H9 (cell line): ENCODE measurements at regions not wholly inside any gene's neighbourhood (a gene's known extent, or its start where the extent isn't known, plus 50 kb on each side); places are given as distances from the start of the nearest gene placed in this dataset.

Source experiments
- DNase-seq: peaks from one replicate; pipeline ENCODE4 v3.0.0-alpha.2; 2017
- H2AFZ ChIP-seq: one replicate; pipeline ENCODE4 v1.6.1; 2013; ENCODE audit warnings: mild to moderate bottlenecking, low read length, control low read depth, moderate library complexity
- H2AK5ac ChIP-seq: 2 replicates; pipeline ENCODE4 v1.6.1; 2013; ENCODE audit warnings: low read length, control low read depth, mixed read lengths; ENCODE audit not compliant: insufficient read length
- H2BK120ac ChIP-seq: one replicate; pipeline ENCODE4 v1.6.1; 2013; ENCODE audit warnings: low read depth, mild to moderate bottlenecking, low read length, control low read depth, inconsistent platforms; ENCODE audit not compliant: poor library complexity, severe bottlenecking
- H2BK12ac ChIP-seq: 2 replicates; pipeline ENCODE4 v1.6.1; 2013; ENCODE audit warnings: low read length, control low read depth, mixed read lengths, low read depth; ENCODE audit not compliant: insufficient read length
- H2BK15ac ChIP-seq: 2 replicates; pipeline ENCODE4 v1.6.1; 2013; ENCODE audit warnings: low read depth, low read length, control low read depth
- H2BK20ac ChIP-seq: one replicate; pipeline ENCODE4 v1.6.1; 2013; ENCODE audit warnings: low read depth, mild to moderate bottlenecking, low read length, control low read depth, inconsistent platforms; ENCODE audit not compliant: poor library complexity, severe bottlenecking
- H2BK5ac ChIP-seq: 2 replicates; pipeline ENCODE4 v1.6.1; 2013; ENCODE audit warnings: low read length, control low read depth, mixed read lengths; ENCODE audit not compliant: insufficient read length
- H3K14ac ChIP-seq: 2 replicates; pipeline ENCODE4 v1.6.1; 2013; ENCODE audit warnings: low read length, control low read depth; ENCODE audit not compliant: insufficient read depth
- H3K18ac ChIP-seq: 2 replicates; pipeline ENCODE4 v1.6.1; 2013; ENCODE audit warnings: low read depth, mild to moderate bottlenecking, mixed read lengths, low read length, control low read depth; ENCODE audit not compliant: insufficient read length
- H3K23ac ChIP-seq: 2 replicates; pipeline ENCODE4 v1.6.1; 2013; ENCODE audit warnings: low read length, control low read depth, mixed read lengths, low read depth; ENCODE audit not compliant: insufficient read length
- H3K23me2 ChIP-seq: 2 replicates; pipeline ENCODE4 v1.6.1; 2013; ENCODE audit warnings: low read depth, mild to moderate bottlenecking, mixed read lengths, low read length, control low read depth; ENCODE audit not compliant: insufficient read length, poor library complexity, severe bottlenecking
- H3K27ac ChIP-seq: 2 replicates; pipeline ENCODE4 v1.5.1; 2013; ENCODE audit warnings: low read length, control low read depth, mixed read lengths, low read depth; ENCODE audit not compliant: insufficient read length
- H3K27me3 ChIP-seq: 2 replicates; pipeline ENCODE4 v1.6.1; 2013; ENCODE audit warnings: low read length, control low read depth, inconsistent platforms; ENCODE audit not compliant: insufficient read depth
- H3K4ac ChIP-seq: 2 replicates; pipeline ENCODE4 v1.6.1; 2013; ENCODE audit warnings: low read depth, mild to moderate bottlenecking, control low read depth, inconsistent platforms, low read length, moderate library complexity
- H3K4me1 ChIP-seq: 2 replicates; pipeline ENCODE4 v1.6.1; 2013; ENCODE audit warnings: low read length, control low read depth, inconsistent platforms; ENCODE audit not compliant: insufficient read depth
- H3K4me2 ChIP-seq: 2 replicates; pipeline ENCODE4 v1.6.1; 2013; ENCODE audit warnings: low read length, control low read depth, mixed read lengths; ENCODE audit not compliant: insufficient read length, insufficient read depth
- H3K56ac ChIP-seq: 2 replicates; pipeline ENCODE4 v1.6.1; 2013; ENCODE audit warnings: low read depth, mild to moderate bottlenecking, mixed read lengths, low read length, control low read depth; ENCODE audit not compliant: insufficient read length
- H3K79me1 ChIP-seq: 2 replicates; pipeline ENCODE4 v1.6.1; 2013; ENCODE audit warnings: low read depth, mild to moderate bottlenecking, moderate library complexity, low read length, control low read depth, inconsistent platforms; ENCODE audit not compliant: insufficient read depth, poor library complexity, severe bottlenecking
- H3K79me2 ChIP-seq: 2 replicates; pipeline ENCODE4 v1.6.1; 2013; ENCODE audit warnings: low read length, control low read depth, inconsistent platforms; ENCODE audit not compliant: insufficient read depth
- H3K9ac ChIP-seq: 2 replicates; pipeline ENCODE4 v1.6.1; 2013; ENCODE audit warnings: low read length, control low read depth, mixed read lengths; ENCODE audit not compliant: insufficient read length; ENCODE audit errors: extremely low read depth
- H3K9me3 ChIP-seq: one replicate; pipeline ENCODE4 v1.6.1; 2013; ENCODE audit warnings: low read depth, low read length, inconsistent platforms; ENCODE audit not compliant: control insufficient read depth
- H3T11ph ChIP-seq: one replicate; pipeline ENCODE4 v1.6.1; 2013; ENCODE audit warnings: mild to moderate bottlenecking, low read length, control low read depth, inconsistent platforms
- H4K20me1 ChIP-seq: one replicate; pipeline ENCODE4 v1.6.1; 2013; ENCODE audit not compliant: control insufficient read depth, insufficient read length, insufficient read depth
- H4K5ac ChIP-seq: 2 replicates; pipeline ENCODE4 v1.6.1; 2013; ENCODE audit warnings: low read depth, mild to moderate bottlenecking, mixed read lengths, low read length, control low read depth; ENCODE audit not compliant: insufficient read length
- H4K8ac ChIP-seq: replicated peaks from 2 replicates; pipeline ENCODE4 v1.6.1; 2013; ENCODE audit warnings: low read length, control low read depth, mixed read lengths, low read depth; ENCODE audit not compliant: insufficient read length
- H4K91ac ChIP-seq: 2 replicates; pipeline ENCODE4 v1.6.1; 2013; ENCODE audit warnings: low read depth, mild to moderate bottlenecking, moderate library complexity, mixed read lengths, low read length, control low read depth; ENCODE audit not compliant: insufficient read length
- H3K27ac Mint-ChIP-seq, 3 experiments: 2 replicates in 2 of 3; 3 replicates in 1 of 3; pipeline ENCODE4 v1.8.0; 2020 to 2021; ENCODE audit warnings: mixed read lengths in 3 of 3, mild to moderate bottlenecking in 1 of 3, moderate library complexity in 1 of 3
- H3K27me3 Mint-ChIP-seq: 2 replicates; pipeline ENCODE4 v1.8.0; 2021; ENCODE audit warnings: low read depth, mild to moderate bottlenecking, moderate library complexity, mixed read lengths
- H3K36me3 Mint-ChIP-seq, 3 experiments: 2 replicates in 2 of 3; 3 replicates in 1 of 3; pipeline ENCODE4 v1.8.0; 2020 to 2021; ENCODE audit warnings: low read depth in 3 of 3, mixed read lengths in 3 of 3; ENCODE audit not compliant: insufficient read depth in 1 of 3
- H3K4me1 Mint-ChIP-seq, 2 experiments: 2 replicates each; pipeline ENCODE4 v1.8.0; 2020; ENCODE audit warnings: mixed read lengths in 2 of 2
- H3K4me3 Mint-ChIP-seq, 2 experiments: 2 replicates in 1 of 2; 3 replicates in 1 of 2; pipeline ENCODE4 v1.8.0; 2020 to 2021; ENCODE audit warnings: mild to moderate bottlenecking in 2 of 2, mixed read lengths in 2 of 2, moderate library complexity in 1 of 2
- H3K9me3 Mint-ChIP-seq, 2 experiments: 2 replicates in 1 of 2; 3 replicates in 1 of 2; pipeline ENCODE4 v1.8.0; 2020; ENCODE audit warnings: mild to moderate bottlenecking in 2 of 2, mixed read lengths in 2 of 2, moderate library complexity in 1 of 2
- WGBS: extraction: QIAGEN DNeasy Blood & Tissue Kit; methylation state at CpG from one replicate; pipeline ENCODE4 v1.1.7; 2013; ENCODE audit warnings: missing lambda C conversion rate, low lambda C conversion rate, mixed read lengths; ENCODE audit not compliant: insufficient read length; ENCODE audit errors: extremely low coverage; 5-methylcytosine and 5-hydroxymethylcytosine counted together
- TF ChIP-seq, protein P1 (sequence below): fragments of 200-600 bp; sonication (generic); conservative IDR thresholded peaks from 3 replicates; pipeline ENCODE4 v1.8.0; 2021; ENCODE audit warnings: antibody characterized with exemption, mild to moderate bottlenecking

DNA sequence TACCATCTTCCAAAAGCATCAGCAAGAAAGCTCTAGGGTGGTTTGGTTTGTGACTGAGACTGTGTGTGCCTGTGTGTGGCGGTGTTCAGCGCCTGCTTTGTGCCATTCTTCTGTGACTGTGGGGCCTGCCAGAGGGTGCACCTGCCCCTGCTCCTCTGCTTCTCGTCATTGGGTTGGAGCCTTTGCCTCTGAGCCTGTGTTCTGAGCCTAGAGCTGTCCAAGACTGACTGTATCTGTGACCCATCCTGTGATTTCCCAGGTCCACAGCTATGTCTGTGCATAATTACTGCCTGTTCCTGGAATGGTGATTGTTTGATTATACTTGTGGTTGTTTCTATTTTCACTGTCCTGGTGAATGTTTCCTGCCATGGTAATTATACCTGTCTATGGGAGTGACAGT, 57.1 kb upstream of the KLHL29 start:
- Histone ChIP-seq H3K23ac (no peak overlapping the region), H2BK120ac (no peak overlapping the region), H4K20me1 (no peaks in the 10 kb centered on the region), H3T11ph (no peak overlapping the region), H2BK20ac (no peak overlapping the region), H2BK12ac (no peak overlapping the region), H2BK15ac (no peak overlapping the region), H3K4me2 (no peak overlapping the region), H3K56ac (no peak overlapping the region), H3K27me3 (no peaks in the 10 kb centered on the region), H3K27ac (no peak overlapping the region), H2AFZ (no peak overlapping the region), H3K79me2 (no peaks in the 10 kb centered on the region), H3K14ac (no peak overlapping the region), H4K5ac (no peak overlapping the region), H3K9me3 (no peaks in the 10 kb centered on the region), H3K4me1 (0 out of 2 replicates have a peak, but pooled peaks cover 3% of the 10 kb centered on the region), H3K23me2 (no peaks in the 10 kb centered on the region), H4K8ac (no peak overlapping the region), H4K91ac (no peak overlapping the region), H3K9ac (no peak overlapping the region), H3K4ac (no peak overlapping the region), H3K79me1 (no peaks in the 10 kb centered on the region), H3K18ac (no peak overlapping the region), H2BK5ac (no peak overlapping the region), H2AK5ac (no peak overlapping the region)
- Mint-ChIP-seq H3K27me3 (peaks cover 22% of the 10 kb centered on the region), H3K4me3 (no peak overlapping the region), H3K27ac (no peak overlapping the region), H3K36me3 (no peaks in the 10 kb centered on the region), H3K4me1 (peaks cover 3 to 8% of the 10 kb centered on the region in 2 experiments; a peak in 3 of 4 replicates), H3K9me3 (no peaks in the 10 kb centered on the region)
- DNase-seq, result no peak
- WGBS, result no CpG with 5 or more reads among the region's 3 CpGs
- TF ChIP-seq, protein P1, sequence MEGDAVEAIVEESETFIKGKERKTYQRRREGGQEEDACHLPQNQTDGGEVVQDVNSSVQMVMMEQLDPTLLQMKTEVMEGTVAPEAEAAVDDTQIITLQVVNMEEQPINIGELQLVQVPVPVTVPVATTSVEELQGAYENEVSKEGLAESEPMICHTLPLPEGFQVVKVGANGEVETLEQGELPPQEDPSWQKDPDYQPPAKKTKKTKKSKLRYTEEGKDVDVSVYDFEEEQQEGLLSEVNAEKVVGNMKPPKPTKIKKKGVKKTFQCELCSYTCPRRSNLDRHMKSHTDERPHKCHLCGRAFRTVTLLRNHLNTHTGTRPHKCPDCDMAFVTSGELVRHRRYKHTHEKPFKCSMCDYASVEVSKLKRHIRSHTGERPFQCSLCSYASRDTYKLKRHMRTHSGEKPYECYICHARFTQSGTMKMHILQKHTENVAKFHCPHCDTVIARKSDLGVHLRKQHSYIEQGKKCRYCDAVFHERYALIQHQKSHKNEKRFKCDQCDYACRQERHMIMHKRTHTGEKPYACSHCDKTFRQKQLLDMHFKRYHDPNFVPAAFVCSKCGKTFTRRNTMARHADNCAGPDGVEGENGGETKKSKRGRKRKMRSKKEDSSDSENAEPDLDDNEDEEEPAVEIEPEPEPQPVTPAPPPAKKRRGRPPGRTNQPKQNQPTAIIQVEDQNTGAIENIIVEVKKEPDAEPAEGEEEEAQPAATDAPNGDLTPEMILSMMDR, result no peak
